Right cardiac atrium (tissue), 5 donors: ENCODE measurements at regions not wholly inside any gene's neighbourhood (a gene's known extent, or its start where the extent isn't known, plus 50 kb on each side); places are given as distances from the start of the nearest gene placed in this dataset.

ENCODE experiments used
- ATAC-seq, 2 donors: fragments of 200-7000 bp; cut with Tn5 transposase; one replicate each; pipeline versions ENCODE4 v1.8.0 to v1.9.1; 2020; ENCODE audit warnings: moderate library complexity in 2 of 2, mild to moderate bottlenecking in 1 of 2
- DNase-seq, 3 donors: peaks; one replicate each; pipeline ENCODE4 v3.0.0-alpha.2; 2020
- H3K27ac ChIP-seq: one replicate; pipeline ENCODE4 v1.5.1; 2013; ENCODE audit warnings: mild to moderate bottlenecking, low read length, control low read depth, moderate library complexity
- H3K27me3 ChIP-seq: one replicate; pipeline ENCODE4 v1.6.1; 2013; ENCODE audit not compliant: control insufficient read depth, insufficient read depth
- H3K4me1 ChIP-seq: one replicate; pipeline ENCODE4 v1.6.1; 2013; ENCODE audit warnings: low read length; ENCODE audit not compliant: control insufficient read depth, insufficient read depth
- H3K4me3 ChIP-seq: one replicate; pipeline ENCODE4 v1.5.1; 2013; ENCODE audit warnings: low read length, control low read depth
- H3K9me3 ChIP-seq: one replicate; pipeline ENCODE4 v1.6.1; 2013; ENCODE audit warnings: low read length; ENCODE audit not compliant: control insufficient read depth
- WGBS: extraction: QIAGEN DNeasy Blood & Tissue Kit; methylation state at CpG from one replicate; pipeline ENCODE4 v1.1.7; 2013; 5-methylcytosine and 5-hydroxymethylcytosine counted together
- intact Hi-C, 4 donors: fragments of 100-400 bp; cut with DNase I; formaldehyde crosslinking; loops; one replicate each; pipeline versions ENCODE4 v1.11.0 to v1.14.0; 2022 to 2023
- donor health status: healthy with polysubstance abuse.
- donor health status: DM: no; HTN: yes; CAD: no.
- donor health status: DM: no; HTN: no; CAD: no.
- donor health status: DM: no; HTN: yes; CAD: no; lungs with severe emphysema.
- donor health status: DM: yes; HTN: yes; CAD: no.

DNA sequence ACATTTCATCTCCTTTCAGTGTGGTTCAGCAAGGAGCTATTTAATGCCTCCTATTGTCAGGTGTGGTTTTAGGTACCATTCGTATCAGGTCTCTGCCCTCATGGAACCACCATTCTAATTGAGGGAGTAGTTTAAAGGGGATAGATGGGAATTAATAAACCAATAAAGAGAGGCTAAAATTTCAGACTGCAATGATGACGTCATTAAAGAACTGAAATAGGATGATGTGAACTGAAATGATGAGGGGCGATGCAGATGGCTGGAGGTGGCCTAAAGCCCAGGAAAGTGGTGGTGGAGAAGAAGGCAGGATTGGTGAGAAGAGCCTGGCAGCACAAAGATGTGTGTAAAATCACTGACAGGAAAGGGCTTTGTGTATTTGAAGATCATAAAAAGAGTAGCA is 148.9 kb upstream of the RBFOX1 start:
- DNase-seq (no peak), ATAC-seq (no peak)
- H3K9me3 ChIP-seq = no peaks in the 10 kb centered on the region
- intact Hi-C loops = no loop called here
- H3K27ac ChIP-seq = no peak overlapping the region
- 56% methylated on average over 3 of the region's 3 CpGs for WGBS
- H3K4me1 ChIP-seq = no peaks in the 10 kb centered on the region
- no peaks in the 10 kb centered on the region for H3K27me3 ChIP-seq
- H3K4me3 ChIP-seq = no peak overlapping the region

DNA sequence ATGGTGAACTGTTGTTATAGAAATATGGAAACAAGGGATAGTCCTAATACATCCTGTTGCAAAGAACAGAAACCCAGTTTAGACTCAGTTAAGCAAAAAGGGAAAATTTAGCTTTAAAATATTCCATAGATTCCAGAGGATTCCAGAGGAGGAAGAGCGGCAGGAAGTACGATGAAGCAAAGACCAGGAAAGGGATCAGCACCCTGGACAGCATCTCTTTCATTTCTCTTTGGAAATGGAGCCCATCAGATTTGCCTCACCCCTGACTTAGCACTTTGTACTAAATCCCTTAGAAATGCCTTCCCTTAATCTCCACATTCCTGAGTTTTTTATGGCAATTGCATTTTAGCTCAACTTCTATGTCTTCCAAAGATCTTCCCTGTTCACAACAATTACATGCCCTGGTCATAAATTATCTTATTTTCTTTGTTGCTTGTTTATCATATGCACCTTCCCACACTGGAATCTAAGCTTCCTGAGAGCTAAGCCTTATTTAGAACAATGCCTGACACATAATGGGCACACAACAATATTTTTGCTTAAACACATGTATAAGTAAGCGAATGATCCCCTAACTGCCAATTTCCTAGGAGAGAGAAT is 150.0 kb upstream of the RBFOX1 start:
- intact Hi-C loops = no loop called here
- 45% methylated on average over 3 of the region's 3 CpGs for WGBS
- Histone ChIP-seq H3K27me3 (no peaks in the 10 kb centered on the region), H3K27ac (no peak overlapping the region), H3K9me3 (no peaks in the 10 kb centered on the region), H3K4me1 (no peaks in the 10 kb centered on the region), H3K4me3 (no peak overlapping the region)
- DNase-seq (no peak), ATAC-seq (no peak)

DNA sequence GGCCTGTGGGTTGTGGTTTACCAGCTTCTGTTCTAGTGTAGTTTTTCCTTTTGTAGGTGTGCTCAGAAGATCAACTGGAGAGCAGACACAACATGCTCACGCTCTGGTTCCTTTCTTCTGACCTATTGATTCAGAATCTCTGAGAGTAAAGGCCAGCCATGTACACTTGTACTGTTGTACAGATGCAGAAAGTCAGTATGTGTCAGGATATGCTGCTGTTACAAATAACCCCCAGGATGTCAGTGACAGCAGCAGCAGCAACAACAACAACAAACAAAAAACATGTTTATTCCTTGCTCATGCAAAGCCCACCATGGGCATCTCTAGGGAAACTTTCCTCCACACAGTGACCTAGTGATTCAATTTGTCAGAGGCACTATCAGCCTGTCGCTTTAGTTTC is 154.8 kb upstream of the RBFOX1 start:
- Histone ChIP-seq H3K27ac (no peak overlapping the region), H3K27me3 (no peaks in the 10 kb centered on the region), H3K4me1 (no peaks in the 10 kb centered on the region), H3K9me3 (no peaks in the 10 kb centered on the region), H3K4me3 (no peak overlapping the region)
- intact Hi-C loops = no loop called here
- ATAC-seq (no peak), DNase-seq (no peak)
- 61% methylated on average over 2 of the region's 2 CpGs for WGBS

GRCh38 chr16:7171151-7171550 is 161.5 kb upstream of the RBFOX1 start:
- no peak overlapping the region for H3K4me3 ChIP-seq
- H3K4me1 ChIP-seq = no peaks in the 10 kb centered on the region
- no peak for ATAC-seq
- intact Hi-C loops = no loop called here
- no peaks in the 10 kb centered on the region for H3K9me3 ChIP-seq
- no peaks in the 10 kb centered on the region for H3K27me3 ChIP-seq
- WGBS = 81% methylated on average over 3 of the region's 3 CpGs
- DNase-seq = no peak
- no peak overlapping the region for H3K27ac ChIP-seq

DNA sequence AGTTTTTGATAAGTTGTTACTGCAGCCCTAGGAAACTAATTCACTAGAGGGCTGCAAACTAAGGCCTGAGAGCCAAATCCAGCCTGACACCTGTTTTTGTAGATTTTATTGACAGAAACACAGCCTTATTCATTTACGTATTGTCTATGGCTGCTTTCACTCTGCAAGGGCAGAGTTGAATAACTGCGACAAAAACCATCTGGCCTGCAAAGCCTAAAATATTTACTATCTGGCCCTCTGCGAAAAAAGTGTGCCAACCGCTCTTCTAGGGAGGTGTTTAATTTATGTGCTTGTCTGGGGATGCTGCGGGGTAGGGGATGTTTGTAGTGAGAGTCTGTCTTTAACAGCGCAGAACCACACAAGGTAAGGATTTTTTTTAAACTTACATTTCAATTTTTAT is 165.0 kb upstream of the RBFOX1 start:
- intact Hi-C loops = no loop called here
- ATAC-seq (no peak), DNase-seq (no peak)
- Histone ChIP-seq H3K27me3 (no peaks in the 10 kb centered on the region), H3K4me1 (no peaks in the 10 kb centered on the region), H3K4me3 (no peak overlapping the region), H3K27ac (no peak overlapping the region), H3K9me3 (no peaks in the 10 kb centered on the region)
- WGBS = 70% methylated on average over 6 of the region's 6 CpGs

GRCh38 chr16:7161891-7162290 is 170.8 kb upstream of the RBFOX1 start:
- Histone ChIP-seq H3K4me1 (no peaks in the 10 kb centered on the region), H3K27ac (no peak overlapping the region), H3K27me3 (no peaks in the 10 kb centered on the region), H3K9me3 (no peaks in the 10 kb centered on the region), H3K4me3 (no peak overlapping the region)
- DNase-seq (no peak), ATAC-seq (no peak)
- intact Hi-C loops = no loop called here
- 14% methylated on average over 1 of the region's 1 CpG for WGBS

- WGBS = 59% methylated on average over 3 of the region's 3 CpGs
These were observed 172.6 kb upstream of the RBFOX1 start for GRCh38 chr16:7160093-7160492.

GRCh38 chr16:7158481-7158880 is 174.2 kb upstream of the RBFOX1 start:
- 91% methylated on average over 4 of the region's 4 CpGs for WGBS
- intact Hi-C loops = no loop called here

More at GRCh38 chr16:7160093-7160492, 172.6 kb upstream of the RBFOX1 start:
- no peak for ATAC-seq
- Histone ChIP-seq H3K4me1 (no peaks in the 10 kb centered on the region), H3K9me3 (no peaks in the 10 kb centered on the region), H3K4me3 (no peak overlapping the region), H3K27ac (no peak overlapping the region), H3K27me3 (no peaks in the 10 kb centered on the region)
- intact Hi-C loops = no loop called here
- no peak for DNase-seq

DNA sequence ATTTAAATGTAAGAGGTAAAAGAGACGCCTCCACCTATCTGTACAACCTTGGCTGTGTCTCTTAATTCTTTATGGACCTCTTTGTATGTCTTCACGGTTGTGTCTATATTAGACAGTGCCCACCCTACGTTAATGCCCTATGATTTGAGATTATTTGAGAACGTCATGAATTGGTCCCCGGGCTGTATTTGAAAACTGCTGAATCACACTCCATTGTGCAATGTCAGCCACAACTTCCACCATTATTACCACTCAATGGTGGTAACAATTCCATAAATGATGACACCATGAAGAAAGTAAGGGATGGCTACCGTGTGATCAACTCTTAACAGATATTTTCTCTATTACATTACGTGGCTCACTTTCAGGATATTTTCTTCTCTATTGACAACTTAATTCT is 182.4 kb upstream of the RBFOX1 start:
- 66% methylated on average over 7 of the region's 7 CpGs for WGBS
- ATAC-seq (no peak), DNase-seq (no peak)
- no peak overlapping the region for H3K27ac ChIP-seq
- intact Hi-C loops = no loop called here
- no peaks in the 10 kb centered on the region for H3K4me1 ChIP-seq
- H3K27me3 ChIP-seq = no peaks in the 10 kb centered on the region
- no peak overlapping the region for H3K4me3 ChIP-seq
- no peaks in the 10 kb centered on the region for H3K9me3 ChIP-seq

More at GRCh38 chr16:7158481-7158880, 174.2 kb upstream of the RBFOX1 start:
- no peak overlapping the region for H3K4me3 ChIP-seq
- DNase-seq = no peak
- no peaks in the 10 kb centered on the region for H3K9me3 ChIP-seq
- H3K27me3 ChIP-seq = no peaks in the 10 kb centered on the region
- H3K4me1 ChIP-seq = no peaks in the 10 kb centered on the region
- H3K27ac ChIP-seq = no peak overlapping the region
- no peak for ATAC-seq

- intact Hi-C loops = no loop called here
- Histone ChIP-seq H3K4me3 (no peak overlapping the region), H3K9me3 (no peaks in the 10 kb centered on the region), H3K27me3 (no peaks in the 10 kb centered on the region), H3K27ac (no peak overlapping the region), H3K4me1 (no peaks in the 10 kb centered on the region)
- ATAC-seq (no peak), DNase-seq (no peak)
- 62% methylated on average over 6 of the region's 6 CpGs for WGBS
These were observed 184.0 kb upstream of the RBFOX1 start for GRCh38 chr16:7148606-7149005.

- Histone ChIP-seq H3K4me3 (no peak overlapping the region), H3K9me3 (no peaks in the 10 kb centered on the region), H3K27ac (no peak overlapping the region), H3K4me1 (no peaks in the 10 kb centered on the region), H3K27me3 (no peaks in the 10 kb centered on the region)
- intact Hi-C loops = no loop called here
- WGBS = 51% methylated on average over 5 of the region's 5 CpGs
- DNase-seq = no peak
- no peak for ATAC-seq
These were observed 191.7 kb upstream of the RBFOX1 start for GRCh38 chr16:7140899-7141298.
